ENCODE measurements at regions not wholly inside any gene's neighbourhood (a gene's known extent, or its start where the extent isn't known, plus 50 kb on each side); places are given as distances from the start of the nearest gene placed in this dataset.

DNA sequence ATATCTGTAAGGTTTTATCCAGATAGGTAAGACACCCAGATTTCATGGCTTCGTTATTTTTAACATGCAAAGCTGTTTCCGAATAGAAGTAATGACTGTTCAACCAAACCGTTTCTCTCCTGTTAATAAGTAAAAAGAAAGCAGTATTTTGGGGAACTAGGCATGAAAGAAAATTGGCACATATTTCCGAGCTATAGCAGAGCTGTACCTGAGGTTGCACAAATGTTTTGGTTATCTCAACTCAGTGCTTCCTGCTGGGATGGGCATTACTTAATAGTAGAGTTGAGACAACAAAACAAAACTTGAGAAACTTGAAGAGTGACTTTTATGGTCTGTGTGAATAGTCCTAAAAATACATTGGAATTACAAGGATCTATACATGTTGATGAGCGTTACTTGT is 564.3 kb upstream of the SORCS1 start:
- TF ChIP-seq, protein P1, sequence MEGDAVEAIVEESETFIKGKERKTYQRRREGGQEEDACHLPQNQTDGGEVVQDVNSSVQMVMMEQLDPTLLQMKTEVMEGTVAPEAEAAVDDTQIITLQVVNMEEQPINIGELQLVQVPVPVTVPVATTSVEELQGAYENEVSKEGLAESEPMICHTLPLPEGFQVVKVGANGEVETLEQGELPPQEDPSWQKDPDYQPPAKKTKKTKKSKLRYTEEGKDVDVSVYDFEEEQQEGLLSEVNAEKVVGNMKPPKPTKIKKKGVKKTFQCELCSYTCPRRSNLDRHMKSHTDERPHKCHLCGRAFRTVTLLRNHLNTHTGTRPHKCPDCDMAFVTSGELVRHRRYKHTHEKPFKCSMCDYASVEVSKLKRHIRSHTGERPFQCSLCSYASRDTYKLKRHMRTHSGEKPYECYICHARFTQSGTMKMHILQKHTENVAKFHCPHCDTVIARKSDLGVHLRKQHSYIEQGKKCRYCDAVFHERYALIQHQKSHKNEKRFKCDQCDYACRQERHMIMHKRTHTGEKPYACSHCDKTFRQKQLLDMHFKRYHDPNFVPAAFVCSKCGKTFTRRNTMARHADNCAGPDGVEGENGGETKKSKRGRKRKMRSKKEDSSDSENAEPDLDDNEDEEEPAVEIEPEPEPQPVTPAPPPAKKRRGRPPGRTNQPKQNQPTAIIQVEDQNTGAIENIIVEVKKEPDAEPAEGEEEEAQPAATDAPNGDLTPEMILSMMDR (IDR thresholded peaks at IDR 0.05; ENCODE audit: insufficient read depth, low read length, poor library complexity, severe bottlenecking): no peak
- H3K4me3 ChIP-seq (replicated peaks; ENCODE audit: low read depth, low read length): no peak overlapping the region
- no peaks in the 10 kb centered on the region for H3K36me3 ChIP-seq (ENCODE audit: control insufficient read depth, insufficient read depth, low read length)
- no peaks in the 10 kb centered on the region for H3K27me3 ChIP-seq (replicated peaks; ENCODE audit: control insufficient read depth, insufficient read depth, low read length)
- no peak for DNase-seq (ENCODE audit: extremely low read depth, insufficient read length)

- no peaks in the 10 kb centered on the region for H3K36me3 ChIP-seq (ENCODE audit: control insufficient read depth, insufficient read depth, low read length)
- no peak overlapping the region for H3K4me3 ChIP-seq (replicated peaks; ENCODE audit: low read depth, low read length)
- no peaks in the 10 kb centered on the region for H3K27me3 ChIP-seq (replicated peaks; ENCODE audit: control insufficient read depth, insufficient read depth, low read length)
- TF ChIP-seq, protein P1 (IDR thresholded peaks at IDR 0.05; ENCODE audit: insufficient read depth, low read length, poor library complexity, severe bottlenecking): no peak
- DNase-seq (ENCODE audit: extremely low read depth, insufficient read length): no peak
Observed at GRCh38 chr10:107727767-107728317, 563.3 kb upstream of the SORCS1 start.

DNA sequence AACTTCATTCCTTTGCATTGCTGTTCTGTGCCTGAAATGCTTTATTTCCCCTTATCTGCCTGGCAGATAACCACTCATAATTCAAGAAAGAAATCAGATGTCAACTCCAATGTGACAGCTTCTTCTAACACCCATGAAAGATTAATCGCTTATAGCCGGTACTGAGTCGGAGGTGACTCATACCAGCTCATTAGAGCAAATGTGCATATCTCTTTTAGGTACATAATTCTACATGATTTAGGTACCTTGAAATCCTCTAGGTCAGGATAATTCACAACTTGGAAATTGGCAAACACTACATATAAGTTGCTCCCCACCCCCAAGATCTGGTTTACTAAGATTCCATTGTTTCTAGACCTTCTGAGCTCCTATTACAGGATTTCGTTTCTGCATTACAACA is 554.4 kb upstream of the SORCS1 start:
- no peaks in the 10 kb centered on the region for H3K36me3 ChIP-seq (ENCODE audit: control insufficient read depth, insufficient read depth, low read length)
- H3K4me3 ChIP-seq (replicated peaks; ENCODE audit: low read depth, low read length): no peak overlapping the region
- DNase-seq (ENCODE audit: extremely low read depth, insufficient read length): no peak
- H3K27me3 ChIP-seq (replicated peaks; ENCODE audit: control insufficient read depth, insufficient read depth, low read length): no peaks in the 10 kb centered on the region
- TF ChIP-seq, protein P1 (IDR thresholded peaks at IDR 0.05; ENCODE audit: insufficient read depth, low read length, poor library complexity, severe bottlenecking): no peak

DNA sequence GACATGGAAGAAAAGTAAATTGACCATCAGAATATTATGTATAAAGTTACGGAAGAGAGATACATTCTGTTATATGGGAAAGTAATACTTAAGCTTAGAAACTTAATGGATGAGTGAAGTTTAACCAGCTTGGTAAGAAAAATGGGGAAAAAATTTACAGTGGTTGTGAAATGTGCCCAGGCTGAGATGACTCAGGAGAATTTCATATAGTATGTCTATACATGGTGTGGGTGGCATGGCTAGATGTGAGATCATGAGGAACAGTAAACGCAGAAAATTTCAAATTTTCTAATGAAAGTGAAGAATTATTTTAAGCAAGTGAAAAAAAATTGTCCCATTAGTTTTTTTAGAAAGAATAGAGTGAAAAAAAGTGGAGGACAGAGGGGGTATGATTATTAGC is 552.5 kb upstream of the SORCS1 start:
- Histone ChIP-seq H3K36me3 (ENCODE audit: control insufficient read depth, insufficient read depth, low read length) (no peaks in the 10 kb centered on the region), H3K27me3 (replicated peaks; ENCODE audit: control insufficient read depth, insufficient read depth, low read length) (no peaks in the 10 kb centered on the region), H3K4me3 (replicated peaks; ENCODE audit: low read depth, low read length) (no peak overlapping the region)
- no peak for DNase-seq (ENCODE audit: extremely low read depth, insufficient read length)
- TF ChIP-seq, protein P1 (IDR thresholded peaks at IDR 0.05; ENCODE audit: insufficient read depth, low read length, poor library complexity, severe bottlenecking): no peak

- TF ChIP-seq, protein P1 (IDR thresholded peaks at IDR 0.05; ENCODE audit: insufficient read depth, low read length, poor library complexity, severe bottlenecking): no peak
- no peaks in the 10 kb centered on the region for H3K36me3 ChIP-seq (ENCODE audit: control insufficient read depth, insufficient read depth, low read length)
Observed at GRCh38 chr10:107715565-107715964, 551.1 kb upstream of the SORCS1 start.

GRCh38 chr10:107708981-107709380 is 544.5 kb upstream of the SORCS1 start:
- TF ChIP-seq, protein P1 (IDR thresholded peaks at IDR 0.05; ENCODE audit: insufficient read depth, low read length, poor library complexity, severe bottlenecking): no peak
- Histone ChIP-seq H3K4me3 (replicated peaks; ENCODE audit: low read depth, low read length) (no peak overlapping the region), H3K27me3 (replicated peaks; ENCODE audit: control insufficient read depth, insufficient read depth, low read length) (no peaks in the 10 kb centered on the region), H3K36me3 (ENCODE audit: control insufficient read depth, insufficient read depth, low read length) (no peaks in the 10 kb centered on the region)
- no peak for DNase-seq (ENCODE audit: extremely low read depth, insufficient read length)

More at GRCh38 chr10:107715565-107715964, 551.1 kb upstream of the SORCS1 start:
- Histone ChIP-seq H3K27me3 (replicated peaks; ENCODE audit: control insufficient read depth, insufficient read depth, low read length) (no peaks in the 10 kb centered on the region), H3K4me3 (replicated peaks; ENCODE audit: low read depth, low read length) (no peak overlapping the region)
- DNase-seq (ENCODE audit: extremely low read depth, insufficient read length): no peak

All from GM06990 (cell line).